ENCODE measurements at regions not wholly inside any gene's neighbourhood (a gene's known extent, or its start where the extent isn't known, plus 50 kb on each side); places are given as distances from the start of the nearest gene placed in this dataset.

DNA sequence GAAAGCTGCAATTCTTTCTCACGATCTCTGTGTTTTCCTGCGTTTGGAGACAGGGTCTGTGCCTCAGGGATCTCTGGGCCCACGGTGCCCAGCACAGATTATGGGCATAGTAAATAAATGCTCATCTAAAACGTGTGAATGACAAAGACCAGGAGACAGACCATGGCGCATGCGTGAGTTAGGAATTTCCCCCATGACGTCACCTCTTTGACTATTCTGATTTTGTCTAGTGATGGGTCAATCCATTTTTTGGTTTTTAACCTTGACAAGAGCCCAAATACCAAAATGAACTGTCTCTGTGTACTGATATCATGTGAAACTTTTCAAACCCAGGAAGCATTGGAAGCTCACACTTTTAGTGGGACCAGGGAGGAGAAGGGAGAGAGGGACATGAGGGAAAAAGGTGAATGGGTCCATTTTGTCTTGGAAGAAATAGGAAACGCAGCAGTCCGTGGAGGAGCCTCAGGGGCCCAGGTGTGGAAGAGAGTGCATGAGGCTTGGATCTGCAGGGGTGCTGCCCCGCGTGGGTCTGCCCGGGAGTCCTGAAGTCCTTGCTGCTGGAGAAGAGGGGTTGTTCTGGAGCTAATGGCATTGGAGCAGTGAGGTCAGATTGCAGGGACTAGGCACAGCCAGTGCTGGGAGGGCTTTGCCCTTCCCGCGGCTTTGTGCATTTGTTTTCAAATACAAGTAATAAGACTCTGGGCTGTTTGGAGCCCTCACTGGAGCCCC, 172.2 kb downstream of the ASB1 start:
- Histone ChIP-seq H3K4me3 (ENCODE audit: low read length) (no peak overlapping the region), H3K9ac (ENCODE audit: low read length) (no peak overlapping the region), H3K27me3 (ENCODE audit: control insufficient read depth, insufficient read depth, low read length) (no peaks in the 10 kb centered on the region), H3K36me3 (ENCODE audit: control insufficient read depth, low read depth, low read length) (no peaks in the 10 kb centered on the region), H3K9me3 (ENCODE audit: control insufficient read depth, low read depth, low read length) (peaks cover 3% of the 10 kb centered on the region), H3K27ac (ENCODE audit: low read length) (no peak overlapping the region), H3K4me1 (ENCODE audit: control insufficient read depth, low read depth, low read length) (no peaks in the 10 kb centered on the region)

DNA sequence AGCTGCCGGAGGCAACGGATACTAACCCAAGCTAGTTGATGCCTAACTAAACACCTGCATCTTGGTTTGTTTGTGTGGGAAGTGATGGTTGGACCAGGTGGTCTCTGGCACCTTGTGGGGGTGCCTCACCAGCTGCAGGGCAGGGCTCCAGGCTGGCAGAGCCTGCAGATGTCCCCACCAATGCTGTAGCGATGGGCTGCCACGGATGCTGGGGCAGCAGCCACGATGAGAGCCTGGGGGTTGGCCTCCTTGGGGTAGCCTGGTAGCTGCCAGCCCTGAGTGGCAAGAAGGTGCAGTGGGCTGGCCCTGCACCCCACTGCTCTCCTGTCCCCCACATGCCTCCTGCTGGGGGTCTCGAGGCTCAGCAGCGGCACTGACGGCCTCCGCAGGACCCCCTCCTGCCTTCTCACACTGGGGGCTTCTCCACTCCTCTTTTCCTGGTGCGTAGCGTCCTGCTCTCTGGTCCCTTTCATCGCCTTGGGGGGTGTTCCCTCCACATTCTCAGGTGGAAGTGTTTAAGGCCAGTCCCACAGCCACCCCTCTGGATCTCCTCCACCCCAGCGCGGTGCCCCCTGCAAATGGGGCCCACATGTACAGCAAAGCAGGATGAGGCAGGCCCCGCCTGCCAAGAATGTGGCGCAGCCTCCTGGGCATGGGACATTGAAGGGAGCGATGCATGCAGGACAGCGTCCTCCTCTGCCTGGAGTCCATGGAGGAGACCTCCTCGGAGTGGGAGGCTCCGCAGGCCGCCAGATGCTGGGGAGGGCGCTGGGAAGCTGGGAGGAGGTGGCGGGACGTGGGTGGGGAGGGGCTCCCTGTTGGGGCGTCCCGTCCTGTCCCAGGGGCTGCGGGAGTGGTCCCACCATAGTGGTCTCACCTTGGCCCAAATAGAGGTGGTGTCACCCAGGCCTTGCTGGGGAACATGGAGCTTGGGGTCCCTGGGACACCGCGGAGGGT, 173.1 kb downstream of the ASB1 start:
- H3K9me3 ChIP-seq (ENCODE audit: control insufficient read depth, low read depth, low read length): peaks cover 3% of the 10 kb centered on the region
- no peaks in the 10 kb centered on the region for H3K4me1 ChIP-seq (ENCODE audit: control insufficient read depth, low read depth, low read length)
- no peaks in the 10 kb centered on the region for H3K27me3 ChIP-seq (ENCODE audit: control insufficient read depth, insufficient read depth, low read length)
- H3K9ac ChIP-seq (ENCODE audit: low read length): no peak overlapping the region
- H3K27ac ChIP-seq (ENCODE audit: low read length): no peak overlapping the region
- no peak overlapping the region for H3K4me3 ChIP-seq (ENCODE audit: low read length)
- no peaks in the 10 kb centered on the region for H3K36me3 ChIP-seq (ENCODE audit: control insufficient read depth, low read depth, low read length)

GRCh38 chr2:238600506-238601432, 174.0 kb downstream of the ASB1 start:
- Histone ChIP-seq H3K9me3 (ENCODE audit: control insufficient read depth, low read depth, low read length) (peaks cover 3% of the 10 kb centered on the region), H3K9ac (ENCODE audit: low read length) (no peak overlapping the region), H3K27me3 (ENCODE audit: control insufficient read depth, insufficient read depth, low read length) (no peaks in the 10 kb centered on the region), H3K27ac (ENCODE audit: low read length) (no peak overlapping the region), H3K36me3 (ENCODE audit: control insufficient read depth, low read depth, low read length) (no peaks in the 10 kb centered on the region), H3K4me1 (ENCODE audit: control insufficient read depth, low read depth, low read length) (no peaks in the 10 kb centered on the region), H3K4me3 (ENCODE audit: low read length) (no peak overlapping the region)

DNA sequence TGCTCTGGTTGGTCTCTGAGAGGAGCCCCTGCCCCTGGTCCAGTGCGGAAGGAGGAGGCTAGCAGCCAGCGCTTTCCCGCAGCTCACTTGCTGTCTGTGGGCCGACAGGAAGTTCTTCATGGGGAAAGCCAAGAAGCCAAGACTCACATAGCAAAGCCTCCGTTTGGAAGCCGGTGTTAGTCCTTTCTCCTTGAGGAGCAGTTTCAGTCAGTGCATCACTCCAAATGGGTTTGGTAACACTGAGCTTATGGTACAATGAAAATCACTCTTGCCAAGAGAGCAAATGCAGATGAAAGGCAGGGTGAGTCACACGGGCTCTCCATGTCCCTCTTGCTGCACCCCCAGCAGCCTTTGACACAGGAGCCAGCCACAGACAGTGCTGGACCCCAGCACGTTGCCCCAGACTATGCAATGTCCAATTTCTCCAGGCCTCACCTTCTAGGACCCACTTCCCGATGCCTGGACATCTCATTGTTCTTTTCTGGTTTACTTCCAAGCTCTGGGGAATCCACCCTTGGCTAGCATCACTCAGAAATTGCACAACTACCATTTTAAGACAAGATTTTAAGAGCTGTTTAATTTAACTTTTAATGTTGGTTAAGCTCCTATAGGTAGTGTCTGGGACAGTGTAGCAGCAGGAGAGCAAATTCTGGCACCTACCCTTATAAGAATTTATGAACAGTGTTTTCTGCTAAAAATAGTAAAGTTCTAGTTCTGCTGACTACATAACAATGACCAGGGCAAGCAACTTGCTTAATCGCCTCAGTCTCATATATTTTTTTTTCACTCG, 174.9 kb downstream of the ASB1 start:
- no peak overlapping the region for H3K27ac ChIP-seq (ENCODE audit: low read length)
- H3K27me3 ChIP-seq (ENCODE audit: control insufficient read depth, insufficient read depth, low read length): no peaks in the 10 kb centered on the region
- H3K36me3 ChIP-seq (ENCODE audit: control insufficient read depth, low read depth, low read length): no peaks in the 10 kb centered on the region
- no peak overlapping the region for H3K4me3 ChIP-seq (ENCODE audit: low read length)
- peaks cover 3% of the 10 kb centered on the region for H3K9me3 ChIP-seq (ENCODE audit: control insufficient read depth, low read depth, low read length)
- no peaks in the 10 kb centered on the region for H3K4me1 ChIP-seq (ENCODE audit: control insufficient read depth, low read depth, low read length)
- no peak overlapping the region for H3K9ac ChIP-seq (ENCODE audit: low read length)

DNA sequence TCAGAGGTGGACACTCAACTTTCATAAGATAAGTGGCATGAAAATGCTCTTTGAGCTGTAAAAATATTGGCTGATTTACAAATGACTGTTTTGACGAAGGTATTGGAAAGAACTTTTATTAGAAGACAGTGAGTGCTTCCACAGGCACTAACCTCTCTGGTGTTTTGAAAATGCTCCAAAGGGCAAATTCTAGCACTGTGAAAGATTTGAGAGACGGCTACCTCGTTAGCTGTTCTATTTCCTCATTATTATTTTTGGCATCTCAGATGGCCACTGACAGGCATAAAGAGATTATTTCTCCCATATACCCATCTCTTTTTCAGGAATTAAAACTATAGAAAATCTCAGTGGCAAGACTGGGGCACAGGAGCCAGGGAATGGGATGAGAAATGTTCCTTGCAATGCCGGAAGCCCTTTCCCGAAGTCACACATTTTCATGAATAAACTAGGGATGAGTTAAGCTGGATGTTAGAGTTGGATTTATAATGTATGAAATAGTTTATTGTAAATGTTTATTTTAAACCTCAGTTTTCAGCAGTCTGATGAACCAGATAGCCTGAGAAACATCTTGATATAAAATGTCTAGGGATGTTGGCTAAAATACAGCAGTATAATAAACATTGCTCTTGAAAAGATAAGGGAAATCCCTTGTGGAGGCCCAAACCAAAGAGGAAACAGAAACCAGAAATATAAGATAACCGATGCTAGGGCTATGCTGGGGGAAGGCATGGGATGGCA, 175.7 kb downstream of the ASB1 start:
- H3K27ac ChIP-seq (ENCODE audit: low read length): no peak overlapping the region
- peaks cover 3% of the 10 kb centered on the region for H3K9me3 ChIP-seq (ENCODE audit: control insufficient read depth, low read depth, low read length)
- H3K4me1 ChIP-seq (ENCODE audit: control insufficient read depth, low read depth, low read length): no peaks in the 10 kb centered on the region
- no peaks in the 10 kb centered on the region for H3K36me3 ChIP-seq (ENCODE audit: control insufficient read depth, low read depth, low read length)
- no peak overlapping the region for H3K4me3 ChIP-seq (ENCODE audit: low read length)
- H3K27me3 ChIP-seq (ENCODE audit: control insufficient read depth, insufficient read depth, low read length): no peaks in the 10 kb centered on the region
- no peak overlapping the region for H3K9ac ChIP-seq (ENCODE audit: low read length)

GRCh38 chr2:238603596-238603995, 176.9 kb downstream of the ASB1 start:
- no peaks in the 10 kb centered on the region for H3K36me3 ChIP-seq (ENCODE audit: control insufficient read depth, low read depth, low read length)
- H3K9me3 ChIP-seq (ENCODE audit: control insufficient read depth, low read depth, low read length): peaks cover 3% of the 10 kb centered on the region
- H3K4me1 ChIP-seq (ENCODE audit: control insufficient read depth, low read depth, low read length): no peaks in the 10 kb centered on the region
- no peak overlapping the region for H3K9ac ChIP-seq (ENCODE audit: low read length)
- H3K27ac ChIP-seq (ENCODE audit: low read length): no peak overlapping the region
- H3K27me3 ChIP-seq (ENCODE audit: control insufficient read depth, insufficient read depth, low read length): no peaks in the 10 kb centered on the region
- H3K4me3 ChIP-seq (ENCODE audit: low read length): no peak overlapping the region

GRCh38 chr2:238606311-238606710, 179.6 kb downstream of the ASB1 start:
- no peak overlapping the region for H3K9ac ChIP-seq (ENCODE audit: low read length)
- H3K9me3 ChIP-seq (ENCODE audit: control insufficient read depth, low read depth, low read length): peaks cover 3% of the 10 kb centered on the region
- H3K4me1 ChIP-seq (ENCODE audit: control insufficient read depth, low read depth, low read length): no peaks in the 10 kb centered on the region
- H3K27ac ChIP-seq (ENCODE audit: low read length): no peak overlapping the region
- H3K27me3 ChIP-seq (ENCODE audit: control insufficient read depth, insufficient read depth, low read length): no peaks in the 10 kb centered on the region
- no peaks in the 10 kb centered on the region for H3K36me3 ChIP-seq (ENCODE audit: control insufficient read depth, low read depth, low read length)
- H3K4me3 ChIP-seq (ENCODE audit: low read length): no peak overlapping the region

DNA sequence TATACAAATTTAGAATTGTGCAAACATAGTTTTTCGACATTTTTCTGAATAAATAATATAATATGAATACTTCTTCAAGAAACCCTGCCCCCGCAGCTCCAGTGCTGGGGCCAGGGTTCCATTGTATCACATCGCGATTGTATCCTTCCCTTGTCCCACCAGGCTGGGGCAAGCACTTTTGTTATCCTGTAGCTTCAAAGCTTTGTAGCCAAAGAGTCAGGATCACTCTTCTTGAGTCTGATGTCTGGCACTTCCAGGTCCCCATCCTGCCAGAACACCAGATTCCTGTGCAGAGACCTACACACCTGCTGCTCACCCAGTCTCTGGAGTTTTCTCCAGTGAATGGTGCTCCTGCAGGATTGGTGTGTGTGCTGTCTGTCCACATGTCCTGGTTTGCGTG, 186.9 kb downstream of the ASB1 start:
- H3K27ac ChIP-seq (ENCODE audit: low read length): no peak overlapping the region
- H3K9ac ChIP-seq (ENCODE audit: low read length): no peak overlapping the region
- no peaks in the 10 kb centered on the region for H3K4me1 ChIP-seq (ENCODE audit: control insufficient read depth, low read depth, low read length)
- H3K9me3 ChIP-seq (ENCODE audit: control insufficient read depth, low read depth, low read length): no peaks in the 10 kb centered on the region
- no peaks in the 10 kb centered on the region for H3K36me3 ChIP-seq (ENCODE audit: control insufficient read depth, low read depth, low read length)
- H3K27me3 ChIP-seq (ENCODE audit: control insufficient read depth, insufficient read depth, low read length): no peaks in the 10 kb centered on the region
- H3K4me3 ChIP-seq (ENCODE audit: low read length): no peak overlapping the region

DNA sequence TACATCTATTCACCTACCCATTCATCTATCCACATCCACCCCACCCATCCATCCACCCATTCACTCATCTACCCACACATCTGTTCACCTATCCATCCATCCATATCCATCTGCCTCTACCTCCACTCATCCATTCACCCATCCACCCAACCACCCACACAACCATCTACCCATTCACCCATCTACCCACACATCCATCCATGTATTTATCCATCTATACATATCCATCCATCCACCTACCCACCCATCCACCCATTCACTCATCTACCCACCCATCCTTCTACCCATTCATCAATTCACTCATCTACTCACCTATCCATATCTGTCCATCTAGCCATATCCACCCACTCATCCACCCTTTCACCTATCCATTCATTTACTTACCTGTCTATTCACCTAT, 187.6 kb downstream of the ASB1 start:
- H3K9me3 ChIP-seq (ENCODE audit: control insufficient read depth, low read depth, low read length): no peaks in the 10 kb centered on the region
- H3K27ac ChIP-seq (ENCODE audit: low read length): no peak overlapping the region
- no peak overlapping the region for H3K9ac ChIP-seq (ENCODE audit: low read length)
- H3K36me3 ChIP-seq (ENCODE audit: control insufficient read depth, low read depth, low read length): no peaks in the 10 kb centered on the region
- H3K4me3 ChIP-seq (ENCODE audit: low read length): no peak overlapping the region
- no peaks in the 10 kb centered on the region for H3K4me1 ChIP-seq (ENCODE audit: control insufficient read depth, low read depth, low read length)
- H3K27me3 ChIP-seq (ENCODE audit: control insufficient read depth, insufficient read depth, low read length): no peaks in the 10 kb centered on the region

DNA sequence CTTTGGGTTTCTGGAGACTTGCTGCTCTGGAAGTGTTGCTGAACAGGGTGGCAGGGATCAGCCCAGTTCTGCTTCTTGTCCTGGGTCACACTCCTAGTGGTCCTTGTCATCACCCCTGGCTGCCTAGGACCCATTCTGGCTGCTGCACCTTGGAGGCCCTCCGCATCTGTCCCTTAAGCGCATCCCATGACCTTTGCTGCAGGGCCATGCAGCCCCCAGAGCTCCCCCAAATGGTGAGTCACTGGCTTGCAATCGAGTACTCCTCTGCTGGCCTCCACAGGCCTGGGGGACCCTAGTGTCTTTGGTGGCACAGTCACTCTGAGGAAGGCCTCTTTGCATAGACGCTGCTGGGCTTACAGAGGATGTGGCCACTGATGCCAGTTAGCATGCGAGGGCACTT, 188.5 kb downstream of the ASB1 start:
- no peak overlapping the region for H3K9ac ChIP-seq (ENCODE audit: low read length)
- H3K4me3 ChIP-seq (ENCODE audit: low read length): no peak overlapping the region
- H3K4me1 ChIP-seq (ENCODE audit: control insufficient read depth, low read depth, low read length): no peaks in the 10 kb centered on the region
- H3K36me3 ChIP-seq (ENCODE audit: control insufficient read depth, low read depth, low read length): no peaks in the 10 kb centered on the region
- H3K9me3 ChIP-seq (ENCODE audit: control insufficient read depth, low read depth, low read length): no peaks in the 10 kb centered on the region
- no peaks in the 10 kb centered on the region for H3K27me3 ChIP-seq (ENCODE audit: control insufficient read depth, insufficient read depth, low read length)
- no peak overlapping the region for H3K27ac ChIP-seq (ENCODE audit: low read length)
